ENCODE measurements at regions not wholly inside any gene's neighbourhood (a gene's known extent, or its start where the extent isn't known, plus 50 kb on each side); places are given as distances from the start of the nearest gene placed in this dataset.

- no peak for TF ChIP-seq CTCF (IDR thresholded peaks at IDR 0.05; ENCODE audit: insufficient read depth, low read length, severe bottlenecking)
- FAIRE-seq (no peak), DNase-seq (ENCODE audit: low read depth) (peak; percentile 87)
- no peaks in the 10 kb centered on the region for H3K36me3 ChIP-seq (ENCODE audit: control insufficient read depth, insufficient read depth, low read length)
- H3K4me3 ChIP-seq (ENCODE audit: low read depth, low read length) = no peak overlapping the region
- no peaks in the 10 kb centered on the region for H3K27me3 ChIP-seq (ENCODE audit: control insufficient read depth, insufficient read depth, low read length)
Observed at GRCh38 chr2:156647377-156648010, 211.3 kb downstream of the GPD2 start.

- Histone ChIP-seq H3K27me3 (ENCODE audit: control insufficient read depth, insufficient read depth, low read length) (no peaks in the 10 kb centered on the region), H3K4me3 (ENCODE audit: low read depth, low read length) (no peak overlapping the region), H3K36me3 (ENCODE audit: control insufficient read depth, insufficient read depth, low read length) (no peaks in the 10 kb centered on the region)
- DNase-seq (ENCODE audit: low read depth) (no peak), FAIRE-seq (no peak)
- TF ChIP-seq CTCF (IDR thresholded peaks at IDR 0.05; ENCODE audit: insufficient read depth, low read length, severe bottlenecking) = no peak
Observed at GRCh38 chr2:156648522-156648921, 212.3 kb downstream of the GPD2 start.

- FAIRE-seq = no peak
Observed at GRCh38 chr2:156649596-156649995, 213.4 kb downstream of the GPD2 start.

GRCh38 chr2:156652691-156653090, 216.5 kb downstream of the GPD2 start:
- Histone ChIP-seq H3K4me3 (ENCODE audit: low read depth, low read length) (no peak overlapping the region), H3K27me3 (ENCODE audit: control insufficient read depth, insufficient read depth, low read length) (no peaks in the 10 kb centered on the region), H3K36me3 (ENCODE audit: control insufficient read depth, insufficient read depth, low read length) (no peaks in the 10 kb centered on the region)
- DNase-seq (ENCODE audit: low read depth) (no peak), FAIRE-seq (no peak)
- TF ChIP-seq CTCF (IDR thresholded peaks at IDR 0.05; ENCODE audit: insufficient read depth, low read length, severe bottlenecking) = no peak

More at GRCh38 chr2:156649596-156649995, 213.4 kb downstream of the GPD2 start:
- TF ChIP-seq CTCF (IDR thresholded peaks at IDR 0.05; ENCODE audit: insufficient read depth, low read length, severe bottlenecking) = no peak
- H3K36me3 ChIP-seq (ENCODE audit: control insufficient read depth, insufficient read depth, low read length) = no peaks in the 10 kb centered on the region
- no peak overlapping the region for H3K4me3 ChIP-seq (ENCODE audit: low read depth, low read length)
- DNase-seq (ENCODE audit: low read depth) = no peak
- H3K27me3 ChIP-seq (ENCODE audit: control insufficient read depth, insufficient read depth, low read length) = no peaks in the 10 kb centered on the region

GRCh38 chr2:156653675-156654074, 217.5 kb downstream of the GPD2 start:
- FAIRE-seq = no peak
- H3K36me3 ChIP-seq (ENCODE audit: control insufficient read depth, insufficient read depth, low read length) = no peaks in the 10 kb centered on the region
- no peaks in the 10 kb centered on the region for H3K27me3 ChIP-seq (ENCODE audit: control insufficient read depth, insufficient read depth, low read length)
- no peak overlapping the region for H3K4me3 ChIP-seq (ENCODE audit: low read depth, low read length)
- TF ChIP-seq CTCF (IDR thresholded peaks at IDR 0.05; ENCODE audit: insufficient read depth, low read length, severe bottlenecking) = no peak
- DNase-seq (ENCODE audit: low read depth) = peak; percentile 65

- TF ChIP-seq CTCF (IDR thresholded peaks at IDR 0.05; ENCODE audit: insufficient read depth, low read length, severe bottlenecking) = no peak
- H3K36me3 ChIP-seq (ENCODE audit: control insufficient read depth, insufficient read depth, low read length) = no peaks in the 10 kb centered on the region
- peak; percentile 48 for DNase-seq (ENCODE audit: low read depth)
- no peak for FAIRE-seq
- no peak overlapping the region for H3K4me3 ChIP-seq (ENCODE audit: low read depth, low read length)
- no peaks in the 10 kb centered on the region for H3K27me3 ChIP-seq (ENCODE audit: control insufficient read depth, insufficient read depth, low read length)
Observed at GRCh38 chr2:156657809-156658208, 221.6 kb downstream of the GPD2 start.
